MM.1S (cell line): ENCODE measurements at regions not wholly inside any gene's neighbourhood (a gene's known extent, or its start where the extent isn't known, plus 50 kb on each side); places are given as distances from the start of the nearest gene placed in this dataset.

ENCODE experiments used
- CTCF ChIP-seq: fragments of 300-600 bp; sonication (generic); IDR thresholded peaks from 2 replicates; pipeline ENCODE4 v1.5.1; 2016; ENCODE audit warnings: antibody characterized with exemption, low read length, mixed read lengths
- EZH2 ChIP-seq: fragments of 300-600 bp; sonication (generic); optimal IDR thresholded peaks from 2 replicates; pipeline ENCODE3; 2017; ENCODE audit warnings: low read depth, mild to moderate bottlenecking, antibody characterized with exemption, low read length, mixed read lengths

GRCh38 chr6:61558796-61559195, 727.2 kb downstream of the KHDRBS2 start:
- TF ChIP-seq EZH2 (no peak), CTCF (no peak)
